ENCODE measurements at regions not wholly inside any gene's neighbourhood (a gene's known extent, or its start where the extent isn't known, plus 50 kb on each side); places are given as distances from the start of the nearest gene placed in this dataset.

GRCh38 chr4:124964852-124965496 lies 252.4 kb upstream of the ANKRD50 start:
- no peak overlapping the region for H3K4me3 Mint-ChIP-seq
- ChIA-PET CTCF (ENCODE audit: partially characterized antibody) (no interaction called here), POLR2A (ENCODE audit: partially characterized antibody) (no interaction called here)
- H3K27me3 ChIP-seq (ENCODE audit: insufficient read depth, low read length) = no peaks in the 10 kb centered on the region
- intact Hi-C loops (cut with micrococcal nuclease) = no loop called here
- no peak overlapping the region for H3K27ac Mint-ChIP-seq
- no peaks in the 10 kb centered on the region for H3K36me3 ChIP-seq (ENCODE audit: insufficient read depth, low read length)
- no peaks in the 10 kb centered on the region for H3K4me1 ChIP-seq (ENCODE audit: insufficient read depth, low read length)
- H3K9me3 Mint-ChIP-seq = peaks cover 0 to 18% (median 10%) of the 10 kb centered on the region in 8 donors
- no peaks in the 10 kb centered on the region for H3K36me3 Mint-ChIP-seq
- H3K27me3 Mint-ChIP-seq = no peaks in the 10 kb centered on the region
- H3K27ac ChIP-seq (ENCODE audit: low read depth, low read length) = no peak overlapping the region
- no peaks in the 10 kb centered on the region for H3K4me1 Mint-ChIP-seq
- peaks cover 0 to 4% of the 10 kb centered on the region in 2 donors for H3K9me3 ChIP-seq (ENCODE audit: control insufficient read depth in 1 of 2, low read length in 2 of 2)
- no peak for DNase-seq
- no peak overlapping the region for H3K4me3 ChIP-seq (ENCODE audit: low read length in 2 of 2)

GRCh38 chr4:124964251-124964650 lies 251.7 kb upstream of the ANKRD50 start:
- Mint-ChIP-seq H3K9me3 (peaks cover 0 to 21% (median 10%) of the 10 kb centered on the region in 8 donors), H3K4me1 (no peaks in the 10 kb centered on the region), H3K36me3 (no peaks in the 10 kb centered on the region), H3K27ac (no peak overlapping the region), H3K27me3 (no peaks in the 10 kb centered on the region), H3K4me3 (no peak overlapping the region)
- ChIA-PET CTCF (ENCODE audit: partially characterized antibody) (no interaction called here), POLR2A (ENCODE audit: partially characterized antibody) (no interaction called here)
- no peak for DNase-seq
- Histone ChIP-seq H3K27me3 (ENCODE audit: insufficient read depth, low read length) (no peaks in the 10 kb centered on the region), H3K36me3 (ENCODE audit: insufficient read depth, low read length) (no peaks in the 10 kb centered on the region), H3K4me1 (ENCODE audit: insufficient read depth, low read length) (no peaks in the 10 kb centered on the region), H3K9me3 (ENCODE audit: control insufficient read depth in 1 of 2, low read length in 2 of 2) (no peaks in the 10 kb centered on the region), H3K4me3 (ENCODE audit: low read length in 2 of 2) (no peak overlapping the region), H3K27ac (ENCODE audit: low read depth, low read length) (no peak overlapping the region)
- intact Hi-C loops (cut with micrococcal nuclease) = no loop called here

- intact Hi-C loops (cut with micrococcal nuclease) = no loop called here
- ChIA-PET CTCF (ENCODE audit: partially characterized antibody) (no interaction called here), POLR2A (ENCODE audit: partially characterized antibody) (no interaction called here)
- Histone ChIP-seq H3K4me3 (ENCODE audit: low read length in 2 of 2) (no peak overlapping the region), H3K4me1 (ENCODE audit: insufficient read depth, low read length) (no peaks in the 10 kb centered on the region), H3K9me3 (ENCODE audit: control insufficient read depth in 1 of 2, low read length in 2 of 2) (no peaks in the 10 kb centered on the region), H3K27ac (ENCODE audit: low read depth, low read length) (no peak overlapping the region), H3K27me3 (ENCODE audit: insufficient read depth, low read length) (no peaks in the 10 kb centered on the region), H3K36me3 (ENCODE audit: insufficient read depth, low read length) (no peaks in the 10 kb centered on the region)
- no peaks in the 10 kb centered on the region for H3K27me3 Mint-ChIP-seq
- no peaks in the 10 kb centered on the region for H3K4me1 Mint-ChIP-seq
- H3K27ac Mint-ChIP-seq = no peak overlapping the region
- H3K36me3 Mint-ChIP-seq = no peaks in the 10 kb centered on the region
- no peak overlapping the region for H3K4me3 Mint-ChIP-seq
- no peak for DNase-seq
- H3K9me3 Mint-ChIP-seq = peaks cover 0 to 21% (median 13%) of the 10 kb centered on the region in 8 donors
Observed at GRCh38 chr4:124961138-124961750, 248.7 kb upstream of the ANKRD50 start.

- Histone ChIP-seq H3K4me3 (ENCODE audit: low read length in 2 of 2) (no peak overlapping the region), H3K36me3 (ENCODE audit: insufficient read depth, low read length) (no peaks in the 10 kb centered on the region), H3K9me3 (ENCODE audit: control insufficient read depth in 1 of 2, low read length in 2 of 2) (no peaks in the 10 kb centered on the region), H3K27me3 (ENCODE audit: insufficient read depth, low read length) (no peaks in the 10 kb centered on the region), H3K27ac (ENCODE audit: low read depth, low read length) (no peak overlapping the region), H3K4me1 (ENCODE audit: insufficient read depth, low read length) (no peaks in the 10 kb centered on the region)
- ChIA-PET CTCF (ENCODE audit: partially characterized antibody) (no interaction called here), POLR2A (ENCODE audit: partially characterized antibody) (no interaction called here)
- Mint-ChIP-seq H3K36me3 (no peaks in the 10 kb centered on the region), H3K4me3 (no peak overlapping the region), H3K27ac (no peak overlapping the region), H3K9me3 (peaks cover 0 to 21% (median 13%) of the 10 kb centered on the region in 8 donors), H3K27me3 (no peaks in the 10 kb centered on the region), H3K4me1 (no peaks in the 10 kb centered on the region)
- intact Hi-C loops (cut with micrococcal nuclease) = no loop called here
- no peak for DNase-seq
Observed at GRCh38 chr4:124958847-124959246, 246.3 kb upstream of the ANKRD50 start.

- no peak overlapping the region for H3K4me3 Mint-ChIP-seq
- no peak overlapping the region for H3K4me3 ChIP-seq (ENCODE audit: low read length in 2 of 2)
- H3K4me1 ChIP-seq (ENCODE audit: insufficient read depth, low read length) = no peaks in the 10 kb centered on the region
- no peak overlapping the region for H3K27ac Mint-ChIP-seq
- CTCF ChIA-PET (ENCODE audit: partially characterized antibody) = no interaction called here
- DNase-seq = no peak
- intact Hi-C loops (cut with micrococcal nuclease) = no loop called here
- no peak overlapping the region for H3K27ac ChIP-seq (ENCODE audit: low read depth, low read length)
- H3K36me3 Mint-ChIP-seq = no peaks in the 10 kb centered on the region
- H3K4me1 Mint-ChIP-seq = no peaks in the 10 kb centered on the region
- peaks cover 2 to 13% (median 6%) of the 10 kb centered on the region in 8 donors for H3K9me3 Mint-ChIP-seq
- no peaks in the 10 kb centered on the region for H3K9me3 ChIP-seq (ENCODE audit: control insufficient read depth in 1 of 2, low read length in 2 of 2)
- no peaks in the 10 kb centered on the region for H3K27me3 Mint-ChIP-seq
- no peaks in the 10 kb centered on the region for H3K36me3 ChIP-seq (ENCODE audit: insufficient read depth, low read length)
- H3K27me3 ChIP-seq (ENCODE audit: insufficient read depth, low read length) = no peaks in the 10 kb centered on the region
- POLR2A ChIA-PET (ENCODE audit: partially characterized antibody) = no interaction called here
Observed at GRCh38 chr4:124955476-124955875, 242.9 kb upstream of the ANKRD50 start.

- no peaks in the 10 kb centered on the region for H3K4me1 ChIP-seq (ENCODE audit: insufficient read depth, low read length)
- no peak overlapping the region for H3K27ac ChIP-seq (ENCODE audit: low read depth, low read length)
- Mint-ChIP-seq H3K4me1 (no peaks in the 10 kb centered on the region), H3K27ac (no peak overlapping the region), H3K27me3 (no peaks in the 10 kb centered on the region), H3K36me3 (no peaks in the 10 kb centered on the region), H3K4me3 (no peak overlapping the region), H3K9me3 (peaks cover 0 to 9% (median 4%) of the 10 kb centered on the region in 8 donors)
- intact Hi-C loops (cut with micrococcal nuclease) = no loop called here
- no peaks in the 10 kb centered on the region for H3K36me3 ChIP-seq (ENCODE audit: insufficient read depth, low read length)
- ChIA-PET CTCF (ENCODE audit: partially characterized antibody) (no interaction called here), POLR2A (ENCODE audit: partially characterized antibody) (no interaction called here)
- H3K4me3 ChIP-seq (ENCODE audit: low read length in 2 of 2) = no peak overlapping the region
- H3K27me3 ChIP-seq (ENCODE audit: insufficient read depth, low read length) = no peaks in the 10 kb centered on the region
- DNase-seq = no peak
- no peaks in the 10 kb centered on the region for H3K9me3 ChIP-seq (ENCODE audit: control insufficient read depth in 1 of 2, low read length in 2 of 2)
Observed at GRCh38 chr4:124954046-124954445, 241.5 kb upstream of the ANKRD50 start.

- no peak overlapping the region for H3K4me3 Mint-ChIP-seq
- intact Hi-C loops (cut with micrococcal nuclease) = no loop called here
- H3K9me3 ChIP-seq (ENCODE audit: control insufficient read depth in 1 of 2, low read length in 2 of 2) = no peaks in the 10 kb centered on the region
- ChIA-PET CTCF (ENCODE audit: partially characterized antibody) (no interaction called here), POLR2A (ENCODE audit: partially characterized antibody) (no interaction called here)
- no peak for DNase-seq
- no peaks in the 10 kb centered on the region for H3K36me3 ChIP-seq (ENCODE audit: insufficient read depth, low read length)
- no peaks in the 10 kb centered on the region for H3K36me3 Mint-ChIP-seq
- no peak overlapping the region for H3K4me3 ChIP-seq (ENCODE audit: low read length in 2 of 2)
- H3K27me3 ChIP-seq (ENCODE audit: insufficient read depth, low read length) = no peaks in the 10 kb centered on the region
- no peaks in the 10 kb centered on the region for H3K4me1 ChIP-seq (ENCODE audit: insufficient read depth, low read length)
- peaks cover 0 to 11% (median 4%) of the 10 kb centered on the region in 8 donors for H3K9me3 Mint-ChIP-seq
- no peaks in the 10 kb centered on the region for H3K4me1 Mint-ChIP-seq
- H3K27ac ChIP-seq (ENCODE audit: low read depth, low read length) = no peak overlapping the region
- no peak overlapping the region for H3K27ac Mint-ChIP-seq
- no peaks in the 10 kb centered on the region for H3K27me3 Mint-ChIP-seq
Observed at GRCh38 chr4:124953486-124953885, 241.0 kb upstream of the ANKRD50 start.
